MM.1S (cell line): ENCODE measurements at regions not wholly inside any gene's neighbourhood (a gene's known extent, or its start where the extent isn't known, plus 50 kb on each side); places are given as distances from the start of the nearest gene placed in this dataset.

Experiments used
- DNase-seq: peaks from one replicate; pipeline ENCODE4 v3.0.0-alpha.2; 2015
- H2AFZ ChIP-seq: fragments of 300-600 bp; sonication (generic); 2 replicates; pipeline ENCODE4 v1.6.0; 2016; ENCODE audit warnings: antibody characterized with exemption, low read length
- H3F3A ChIP-seq: fragments of 300-600 bp; sonication (generic); 2 replicates; pipeline ENCODE4 v1.6.1; 2016; ENCODE audit warnings: mild to moderate bottlenecking, antibody characterized with exemption, low read length, moderate library complexity, mixed read lengths; ENCODE audit not compliant: insufficient read depth
- H3K27ac ChIP-seq: fragments of 300-600 bp; sonication (generic); 2 replicates; pipeline ENCODE4 v1.5.1; 2016; ENCODE audit warnings: mild to moderate bottlenecking, low read length
- H3K27me3 ChIP-seq: fragments of 300-600 bp; sonication (generic); replicated peaks from 2 replicates; pipeline ENCODE4 v1.6.0; 2016; ENCODE audit warnings: low read length; ENCODE audit not compliant: insufficient read depth
- H3K36me3 ChIP-seq: fragments of 300-600 bp; sonication (generic); replicated peaks from 2 replicates; pipeline ENCODE4 v1.6.1; 2016; ENCODE audit warnings: mild to moderate bottlenecking, low read length, mixed read lengths; ENCODE audit not compliant: insufficient read depth
- H3K4me1 ChIP-seq: fragments of 300-600 bp; sonication (generic); 2 replicates; pipeline ENCODE4 v1.6.1; 2016; ENCODE audit warnings: low read length, mixed read lengths
- H3K4me2 ChIP-seq: fragments of 300-600 bp; sonication (generic); 2 replicates; pipeline ENCODE4 v1.6.0; 2016; ENCODE audit warnings: low read depth, low read length
- H3K4me3 ChIP-seq: fragments of 300-600 bp; sonication (generic); 2 replicates; pipeline ENCODE4 v1.5.1; 2016; ENCODE audit warnings: low read length, mixed read lengths
- H3K79me2 ChIP-seq: fragments of 300-600 bp; sonication (generic); 2 replicates; pipeline ENCODE4 v1.6.1; 2016; ENCODE audit warnings: mixed run types, low read length, mixed read lengths
- H3K9ac ChIP-seq: fragments of 300-600 bp; sonication (generic); 2 replicates; pipeline ENCODE4 v1.6.1; 2016; ENCODE audit warnings: low read length, mixed read lengths
- H3K9me2 ChIP-seq: fragments of 300-600 bp; sonication (generic); replicated peaks from 2 replicates; pipeline ENCODE4 v1.6.1; 2016; ENCODE audit warnings: mild to moderate bottlenecking, low read length, mixed read lengths; ENCODE audit not compliant: insufficient read depth
- H3K9me3 ChIP-seq: fragments of 300-600 bp; sonication (generic); replicated peaks from 2 replicates; pipeline ENCODE4 v1.6.1; 2016; ENCODE audit warnings: mild to moderate bottlenecking, low read length, mixed read lengths; ENCODE audit not compliant: insufficient read depth
- H4K20me1 ChIP-seq: fragments of 300-600 bp; sonication (generic); 2 replicates; pipeline ENCODE4 v1.6.1; 2016; ENCODE audit warnings: mild to moderate bottlenecking, low read length, moderate library complexity, mixed read lengths; ENCODE audit not compliant: insufficient read depth
- EZH2 ChIP-seq: fragments of 300-600 bp; sonication (generic); optimal IDR thresholded peaks from 2 replicates; pipeline ENCODE3; 2017; ENCODE audit warnings: low read depth, mild to moderate bottlenecking, antibody characterized with exemption, low read length, mixed read lengths
- EZH2phosphoT487 ChIP-seq: fragments of 300-600 bp; sonication (generic); IDR thresholded peaks from 2 replicates; pipeline ENCODE4 v1.6.1; 2018; ENCODE audit warnings: antibody characterized with exemption, low read length
- TF ChIP-seq, protein P1 (sequence below): fragments of 300-600 bp; sonication (generic); IDR thresholded peaks from 2 replicates; pipeline ENCODE4 v1.5.1; 2016; ENCODE audit warnings: antibody characterized with exemption, low read length, mixed read lengths

DNA sequence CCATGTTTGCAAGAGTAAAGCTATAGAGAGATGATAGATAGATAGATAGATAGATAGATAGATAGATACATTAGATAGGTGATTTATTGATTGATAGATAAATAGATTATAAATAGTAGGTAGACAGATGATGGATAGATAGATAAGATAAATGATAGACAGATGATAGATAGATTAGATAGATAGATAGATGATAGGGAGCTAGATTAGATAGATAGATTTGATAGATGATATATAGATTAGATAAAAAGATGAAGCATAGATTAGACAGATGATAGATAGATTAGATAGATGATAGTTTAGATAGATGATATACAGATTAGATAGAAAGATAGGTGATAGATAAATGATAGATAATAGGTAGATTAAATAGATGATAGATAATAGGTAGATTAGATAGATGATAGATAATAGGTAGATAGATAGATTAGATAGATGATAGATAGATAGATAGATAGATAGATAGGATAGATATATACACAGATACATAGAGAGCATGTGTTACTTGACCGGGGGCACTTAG, 243.3 kb upstream of the FOXK1 start:
- Histone ChIP-seq H3K4me3 (no peak overlapping the region), H3K4me1 (no peaks in the 10 kb centered on the region), H4K20me1 (no peaks in the 10 kb centered on the region), H3K9ac (no peak overlapping the region), H3K36me3 (no peaks in the 10 kb centered on the region), H3K27me3 (no peaks in the 10 kb centered on the region), H3K9me2 (no peaks in the 10 kb centered on the region), H3F3A (no peaks in the 10 kb centered on the region), H3K9me3 (no peaks in the 10 kb centered on the region), H3K79me2 (no peaks in the 10 kb centered on the region), H2AFZ (no peak overlapping the region), H3K27ac (no peak overlapping the region), H3K4me2 (no peak overlapping the region)
- TF ChIP-seq, protein P1, sequence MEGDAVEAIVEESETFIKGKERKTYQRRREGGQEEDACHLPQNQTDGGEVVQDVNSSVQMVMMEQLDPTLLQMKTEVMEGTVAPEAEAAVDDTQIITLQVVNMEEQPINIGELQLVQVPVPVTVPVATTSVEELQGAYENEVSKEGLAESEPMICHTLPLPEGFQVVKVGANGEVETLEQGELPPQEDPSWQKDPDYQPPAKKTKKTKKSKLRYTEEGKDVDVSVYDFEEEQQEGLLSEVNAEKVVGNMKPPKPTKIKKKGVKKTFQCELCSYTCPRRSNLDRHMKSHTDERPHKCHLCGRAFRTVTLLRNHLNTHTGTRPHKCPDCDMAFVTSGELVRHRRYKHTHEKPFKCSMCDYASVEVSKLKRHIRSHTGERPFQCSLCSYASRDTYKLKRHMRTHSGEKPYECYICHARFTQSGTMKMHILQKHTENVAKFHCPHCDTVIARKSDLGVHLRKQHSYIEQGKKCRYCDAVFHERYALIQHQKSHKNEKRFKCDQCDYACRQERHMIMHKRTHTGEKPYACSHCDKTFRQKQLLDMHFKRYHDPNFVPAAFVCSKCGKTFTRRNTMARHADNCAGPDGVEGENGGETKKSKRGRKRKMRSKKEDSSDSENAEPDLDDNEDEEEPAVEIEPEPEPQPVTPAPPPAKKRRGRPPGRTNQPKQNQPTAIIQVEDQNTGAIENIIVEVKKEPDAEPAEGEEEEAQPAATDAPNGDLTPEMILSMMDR: no peak
- TF ChIP-seq EZH2phosphoT487 (no peak), EZH2 (no peak)
- DNase-seq: no peak

DNA sequence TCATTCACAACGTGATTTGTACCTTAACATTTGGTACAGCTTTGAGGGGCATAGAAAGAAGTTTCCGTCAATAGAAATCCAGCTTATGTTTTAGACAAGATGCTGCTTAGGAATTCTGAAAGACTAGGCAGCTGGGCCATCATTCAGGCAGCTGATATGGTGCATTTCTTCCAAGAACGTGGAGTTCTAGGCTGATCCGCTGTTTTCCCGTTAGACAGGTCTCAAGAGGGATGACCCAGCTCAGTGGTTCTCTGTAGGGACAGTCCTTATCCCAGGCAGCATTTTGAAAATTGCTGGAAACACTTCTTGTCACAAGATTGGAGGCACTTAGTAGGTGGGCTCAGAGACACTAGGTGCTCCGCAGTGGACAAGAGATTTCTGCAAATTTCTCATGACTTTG, 242.7 kb upstream of the FOXK1 start:
- Histone ChIP-seq H3K4me3 (no peak overlapping the region), H3K27me3 (no peaks in the 10 kb centered on the region), H3K4me1 (no peaks in the 10 kb centered on the region), H3F3A (no peaks in the 10 kb centered on the region), H2AFZ (no peak overlapping the region), H3K27ac (no peak overlapping the region), H3K36me3 (no peaks in the 10 kb centered on the region), H3K9ac (no peak overlapping the region), H3K9me3 (no peaks in the 10 kb centered on the region), H4K20me1 (no peaks in the 10 kb centered on the region), H3K4me2 (no peak overlapping the region), H3K79me2 (no peaks in the 10 kb centered on the region), H3K9me2 (no peaks in the 10 kb centered on the region)
- TF ChIP-seq EZH2 (no peak), EZH2phosphoT487 (no peak)
- TF ChIP-seq, protein P1: no peak
- DNase-seq: no peak

DNA sequence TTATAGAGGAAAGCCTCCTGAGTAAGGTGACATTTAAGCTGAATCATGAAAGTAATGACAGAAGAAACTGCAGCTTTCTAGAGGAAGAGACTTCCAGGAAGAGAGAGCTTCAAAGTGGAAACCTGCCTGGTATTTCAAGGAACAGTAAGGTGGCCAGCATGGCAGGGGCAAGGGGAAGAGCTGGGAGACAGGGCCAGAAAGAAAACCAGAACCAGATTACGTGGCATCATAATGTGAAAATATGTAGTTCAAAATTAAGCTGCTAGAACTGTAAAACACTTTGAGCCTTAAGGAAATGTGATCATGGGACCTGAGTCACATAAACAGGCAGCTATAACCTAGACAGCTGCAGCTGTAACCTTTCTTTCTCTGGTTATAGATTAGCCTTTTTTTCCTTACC, 238.0 kb upstream of the FOXK1 start:
- H3K4me2 ChIP-seq: no peak overlapping the region
- no peak overlapping the region for H3K4me3 ChIP-seq
- H3K27ac ChIP-seq: no peak overlapping the region
- H3K27me3 ChIP-seq: no peaks in the 10 kb centered on the region
- no peak overlapping the region for H3K9ac ChIP-seq
- H3K36me3 ChIP-seq: no peaks in the 10 kb centered on the region
- H3K79me2 ChIP-seq: no peaks in the 10 kb centered on the region
- H3F3A ChIP-seq: no peaks in the 10 kb centered on the region
- H2AFZ ChIP-seq: no peak overlapping the region
- no peaks in the 10 kb centered on the region for H3K9me2 ChIP-seq
- H4K20me1 ChIP-seq: no peaks in the 10 kb centered on the region
- no peaks in the 10 kb centered on the region for H3K9me3 ChIP-seq
- H3K4me1 ChIP-seq: no peaks in the 10 kb centered on the region
- TF ChIP-seq, protein P1: no peak
- TF ChIP-seq EZH2phosphoT487 (no peak), EZH2 (no peak)
- DNase-seq: no peak

DNA sequence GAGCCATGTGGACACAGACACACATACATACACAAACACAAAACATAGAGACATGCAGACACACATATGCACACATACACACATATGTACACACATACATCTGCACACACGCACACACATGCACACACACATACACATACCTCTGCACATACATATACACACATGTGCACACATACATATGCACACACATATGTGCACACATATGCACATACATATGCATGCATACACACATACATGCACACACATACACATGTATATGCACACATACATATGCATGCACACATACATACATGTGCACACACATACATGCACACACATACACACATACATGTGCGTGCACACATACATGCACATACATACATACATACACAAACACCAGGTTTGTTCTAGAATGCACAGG, 236.3 kb upstream of the FOXK1 start:
- H3K27ac ChIP-seq: no peak overlapping the region

More for the DNA sequence above, 236.3 kb upstream of the FOXK1 start:
- Histone ChIP-seq H3K79me2 (no peaks in the 10 kb centered on the region), H3K9me2 (no peaks in the 10 kb centered on the region), H4K20me1 (no peaks in the 10 kb centered on the region), H3K36me3 (no peaks in the 10 kb centered on the region), H2AFZ (no peak overlapping the region), H3K4me2 (no peak overlapping the region), H3K4me1 (no peaks in the 10 kb centered on the region), H3K4me3 (no peak overlapping the region), H3K9me3 (no peaks in the 10 kb centered on the region), H3F3A (no peaks in the 10 kb centered on the region), H3K27me3 (no peaks in the 10 kb centered on the region), H3K9ac (no peak overlapping the region)
- DNase-seq: no peak
- no peak for TF ChIP-seq EZH2
- no peak for TF ChIP-seq EZH2phosphoT487
- TF ChIP-seq, protein P1: no peak
